Keratinocyte (primary cell): ENCODE measurements at regions not wholly inside any gene's neighbourhood (a gene's known extent, or its start where the extent isn't known, plus 50 kb on each side); places are given as distances from the start of the nearest gene placed in this dataset.

ENCODE experiments used
- DNase-seq: peaks from one replicate; pipeline ENCODE4 v3.0.0-alpha.2; 2011; ENCODE audit warnings: low read depth, missing footprints, low spot score
- FAIRE-seq: peaks from 2 replicates; lab custom pipeline; 2011; peaks lifted over from hg19 to GRCh38; lab: Jason Lieb, UNC
- H2AFZ ChIP-seq: 2 replicates; pipeline ENCODE4 v1.6.0; 2012; ENCODE audit warnings: low read length, control low read depth, inconsistent platforms; ENCODE audit not compliant: control insufficient read depth
- H3K27ac ChIP-seq: 2 replicates; pipeline ENCODE4 v1.5.1; 2011; ENCODE audit warnings: low read length; ENCODE audit not compliant: control insufficient read depth, insufficient read depth
- H3K27me3 ChIP-seq: 3 replicates; pipeline ENCODE4 v1.6.0; 2011; ENCODE audit warnings: low read length; ENCODE audit not compliant: control insufficient read depth, insufficient read depth; ENCODE audit errors: extremely low read depth
- H3K36me3 ChIP-seq, 2 experiments: 2 replicates in 1 of 2; 3 replicates in 1 of 2; pipeline ENCODE4 v1.5.1; 2011; ENCODE audit warnings: low read length in 2 of 2, mild to moderate bottlenecking in 1 of 2; ENCODE audit not compliant: control insufficient read depth in 2 of 2, insufficient read depth in 2 of 2; ENCODE audit errors: extremely low read depth in 1 of 2
- H3K4me1 ChIP-seq: 3 replicates; pipeline ENCODE4 v1.5.1; 2011; ENCODE audit warnings: low read length; ENCODE audit not compliant: control insufficient read depth, insufficient read depth; ENCODE audit errors: extremely low read depth
- H3K4me2 ChIP-seq: 3 replicates; pipeline ENCODE4 v1.6.0; 2011; ENCODE audit warnings: low read depth, low read length; ENCODE audit not compliant: control insufficient read depth, insufficient read depth; ENCODE audit errors: extremely low read depth
- H3K4me3 ChIP-seq, 3 experiments: fragments of 200-600 bp in 1 of 3; sonication (generic) in 1 of 3; 2 replicates in 2 of 3; 3 replicates in 1 of 3; pipeline ENCODE4 v1.5.1; 2011 to 2016; ENCODE audit warnings: low read length in 3 of 3, mild to moderate bottlenecking in 3 of 3, control low read depth in 2 of 3, inconsistent platforms in 1 of 3, low read depth in 1 of 3, mixed read lengths in 1 of 3, mixed run types in 1 of 3, moderate library complexity in 1 of 3; ENCODE audit not compliant: control insufficient read depth in 2 of 3, insufficient read depth in 2 of 3; ENCODE audit errors: extremely low read depth in 1 of 3
- H3K79me2 ChIP-seq: 2 replicates; pipeline ENCODE4 v1.6.0; 2012; ENCODE audit warnings: low read length; ENCODE audit not compliant: control insufficient read depth, insufficient read depth
- H3K9ac ChIP-seq: 3 replicates; pipeline ENCODE4 v1.6.0; 2011; ENCODE audit warnings: low read length; ENCODE audit not compliant: control insufficient read depth, insufficient read depth; ENCODE audit errors: extremely low read depth
- H3K9me1 ChIP-seq: 3 replicates; pipeline ENCODE4 v1.6.0; 2011; ENCODE audit warnings: low read length; ENCODE audit not compliant: control insufficient read depth, insufficient read depth; ENCODE audit errors: extremely low read depth
- H3K9me3 ChIP-seq: 2 replicates; pipeline ENCODE4 v1.5.1; 2012; ENCODE audit warnings: low read depth, low read length; ENCODE audit not compliant: control insufficient read depth
- H4K20me1 ChIP-seq: 3 replicates; pipeline ENCODE4 v1.6.0; 2011; ENCODE audit warnings: low read length; ENCODE audit not compliant: control insufficient read depth, insufficient read depth; ENCODE audit errors: extremely low read depth
- CTCF ChIP-seq, 3 experiments: IDR thresholded peaks in 1 of 3; conservative IDR thresholded peaks in 1 of 3; optimal IDR thresholded peaks in 1 of 3; 2 replicates in 2 of 3; 3 replicates in 1 of 3; pipeline versions ENCODE3 to v1.5.1; 2011; ENCODE audit warnings: low read length in 3 of 3, mild to moderate bottlenecking in 3 of 3, moderate library complexity in 2 of 3, control low read depth in 1 of 3, inconsistent platforms in 1 of 3; ENCODE audit not compliant: insufficient read depth in 2 of 3; ENCODE audit errors: extremely low read depth in 1 of 3
- EZH2 ChIP-seq: IDR thresholded peaks from one replicate; pipeline ENCODE4 v1.6.1; 2012; ENCODE audit warnings: inconsistent platforms, mild to moderate bottlenecking, low read length, moderate library complexity
- dilution Hi-C: fragments of 300-500 bp; cut with MboI; formaldehyde crosslinking; loops from one replicate; pipeline ENCODE4 v1.7.0; 2020; ENCODE audit warnings: low sequenced_read_pairs; ENCODE audit not compliant: extremely low pct_ligation_motif_present

DNA sequence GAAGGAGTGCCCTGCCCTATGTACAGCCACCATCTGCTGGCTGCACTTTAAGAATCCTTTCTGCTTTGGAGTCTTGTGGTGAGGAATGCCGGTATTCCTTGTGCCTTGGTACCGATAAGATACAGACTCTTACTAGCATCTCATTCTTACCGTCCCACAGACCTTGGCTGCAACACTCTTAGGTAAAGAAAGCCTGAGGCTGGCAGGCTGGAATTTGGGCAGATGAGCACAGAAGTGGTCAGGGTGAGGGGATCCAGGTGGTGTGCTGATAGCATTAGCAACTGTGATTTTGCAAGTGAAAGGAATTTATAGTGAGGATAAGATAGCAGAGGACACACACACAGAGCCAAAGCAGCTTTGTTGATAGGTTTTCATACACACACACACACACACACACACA is 198.1 kb downstream of the ENC1 start:
- dilution Hi-C loops: no loop called here
- Histone ChIP-seq H3K36me3 (no peaks in the 10 kb centered on the region), H3K4me3 (no peak overlapping the region), H2AFZ (peak overlapping the region; percentile 11), H3K9me1 (no peaks in the 10 kb centered on the region), H4K20me1 (no peaks in the 10 kb centered on the region), H3K27ac (no peak overlapping the region), H3K9ac (no peak overlapping the region), H3K27me3 (no peaks in the 10 kb centered on the region), H3K79me2 (no peaks in the 10 kb centered on the region), H3K4me2 (no peak overlapping the region), H3K4me1 (no peaks in the 10 kb centered on the region), H3K9me3 (no peaks in the 10 kb centered on the region)
- FAIRE-seq (no peak), DNase-seq (no peak)
- TF ChIP-seq CTCF (optimal IDR thresholded peaks at IDR 0.05 in 1 of 3, IDR thresholded peaks at IDR 0.05 in 1 of 3, conservative IDR thresholded peaks at IDR 0.05 in 1 of 3; ENCODE audit: extremely low read depth in 1 of 3, insufficient read depth in 2 of 3, low read length in 3 of 3) (no peak), EZH2 (no peak)

DNA sequence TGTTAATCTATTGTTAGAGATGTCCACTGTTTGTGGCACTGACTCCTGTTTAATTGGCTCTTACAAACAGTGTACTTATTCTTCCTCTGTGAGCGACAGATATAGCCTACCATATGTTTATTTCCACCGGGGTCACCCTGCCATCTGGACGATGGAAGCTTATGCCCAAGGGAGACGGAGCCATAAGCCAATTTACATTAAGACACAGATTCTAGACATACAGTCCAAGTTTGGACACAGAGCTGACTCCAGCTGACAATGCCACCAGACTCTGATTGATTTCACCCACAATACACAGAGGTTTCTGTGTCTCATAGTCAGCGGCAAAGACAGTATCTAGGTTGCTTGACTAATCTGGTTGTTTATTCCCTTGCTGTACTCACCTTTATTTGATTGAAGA is 198.9 kb downstream of the ENC1 start:
- Histone ChIP-seq H3K4me3 (no peak overlapping the region), H3K36me3 (no peaks in the 10 kb centered on the region), H2AFZ (no peak overlapping the region), H3K79me2 (no peaks in the 10 kb centered on the region), H4K20me1 (no peaks in the 10 kb centered on the region), H3K9me3 (no peaks in the 10 kb centered on the region), H3K4me2 (no peak overlapping the region), H3K9me1 (no peaks in the 10 kb centered on the region), H3K9ac (no peak overlapping the region), H3K4me1 (no peaks in the 10 kb centered on the region), H3K27ac (no peak overlapping the region), H3K27me3 (no peaks in the 10 kb centered on the region)
- dilution Hi-C loops: no loop called here
- TF ChIP-seq EZH2 (no peak), CTCF (optimal IDR thresholded peaks at IDR 0.05 in 1 of 3, IDR thresholded peaks at IDR 0.05 in 1 of 3, conservative IDR thresholded peaks at IDR 0.05 in 1 of 3; ENCODE audit: extremely low read depth in 1 of 3, insufficient read depth in 2 of 3, low read length in 3 of 3) (no peak)
- FAIRE-seq (no peak), DNase-seq (no peak)
